ENCODE measurements at regions not wholly inside any gene's neighbourhood (a gene's known extent, or its start where the extent isn't known, plus 50 kb on each side); places are given as distances from the start of the nearest gene placed in this dataset.

- DNase-seq (ENCODE audit: low spot score) = no peak
- Histone ChIP-seq H3K4me1 (no peaks in the 10 kb centered on the region), H3K9me3 (no peaks in the 10 kb centered on the region), H3K36me3 (no peaks in the 10 kb centered on the region), H3K4me3 (no peak overlapping the region), H3K27ac (no peak overlapping the region), H3K27me3 (no peaks in the 10 kb centered on the region)
- no peak for TF ChIP-seq CTCF (IDR thresholded peaks at IDR 0.05)
These were observed 327.5 kb upstream of the RTL1 start for GRCh38 chr14:101230851-101231550.

GRCh38 chr14:101231828-101232227 lies 328.3 kb upstream of the RTL1 start:
- H3K27ac ChIP-seq = no peak overlapping the region
- H3K4me3 ChIP-seq = no peak overlapping the region
- H3K9me3 ChIP-seq = no peaks in the 10 kb centered on the region
- no peaks in the 10 kb centered on the region for H3K4me1 ChIP-seq
- no peaks in the 10 kb centered on the region for H3K27me3 ChIP-seq
- H3K36me3 ChIP-seq = no peaks in the 10 kb centered on the region
- no peak for DNase-seq (ENCODE audit: low spot score)
- TF ChIP-seq CTCF (IDR thresholded peaks at IDR 0.05) = no peak

GRCh38 chr14:101232340-101233020 lies 328.8 kb upstream of the DIO3 start:
- no peak for TF ChIP-seq CTCF (IDR thresholded peaks at IDR 0.05)
- no peak overlapping the region for H3K27ac ChIP-seq
- no peaks in the 10 kb centered on the region for H3K36me3 ChIP-seq
- no peak for DNase-seq (ENCODE audit: low spot score)
- no peaks in the 10 kb centered on the region for H3K9me3 ChIP-seq
- H3K27me3 ChIP-seq = no peaks in the 10 kb centered on the region
- no peak overlapping the region for H3K4me3 ChIP-seq
- H3K4me1 ChIP-seq = no peaks in the 10 kb centered on the region

- TF ChIP-seq CTCF (IDR thresholded peaks at IDR 0.05) = no peak
- no peak overlapping the region for H3K4me3 ChIP-seq
- no peaks in the 10 kb centered on the region for H3K36me3 ChIP-seq
- no peaks in the 10 kb centered on the region for H3K27me3 ChIP-seq
- no peak overlapping the region for H3K27ac ChIP-seq
- H3K9me3 ChIP-seq = no peaks in the 10 kb centered on the region
- no peaks in the 10 kb centered on the region for H3K4me1 ChIP-seq
- no peak for DNase-seq (ENCODE audit: low spot score)
These were observed 328.3 kb upstream of the DIO3 start for GRCh38 chr14:101233021-101233366.

- H3K9me3 ChIP-seq = no peaks in the 10 kb centered on the region
- DNase-seq (ENCODE audit: low spot score) = no peak
- no peaks in the 10 kb centered on the region for H3K27me3 ChIP-seq
- TF ChIP-seq CTCF (IDR thresholded peaks at IDR 0.05) = no peak
- no peak overlapping the region for H3K4me3 ChIP-seq
- no peak overlapping the region for H3K27ac ChIP-seq
- no peaks in the 10 kb centered on the region for H3K36me3 ChIP-seq
- no peaks in the 10 kb centered on the region for H3K4me1 ChIP-seq
These were observed 327.9 kb upstream of the DIO3 start for GRCh38 chr14:101233391-101233790.

- Histone ChIP-seq H3K36me3 (no peaks in the 10 kb centered on the region), H3K4me3 (no peak overlapping the region), H3K27me3 (no peaks in the 10 kb centered on the region), H3K4me1 (no peaks in the 10 kb centered on the region), H3K27ac (no peak overlapping the region), H3K9me3 (no peaks in the 10 kb centered on the region)
- no peak for DNase-seq (ENCODE audit: low spot score)
- no peak for TF ChIP-seq CTCF (IDR thresholded peaks at IDR 0.05)
These were observed 327.5 kb upstream of the DIO3 start for GRCh38 chr14:101233808-101234207.

All from right atrium auricular region (tissue), 2 donors.